ENCODE measurements at regions not wholly inside any gene's neighbourhood (a gene's known extent, or its start where the extent isn't known, plus 50 kb on each side); places are given as distances from the start of the nearest gene placed in this dataset.

DNA sequence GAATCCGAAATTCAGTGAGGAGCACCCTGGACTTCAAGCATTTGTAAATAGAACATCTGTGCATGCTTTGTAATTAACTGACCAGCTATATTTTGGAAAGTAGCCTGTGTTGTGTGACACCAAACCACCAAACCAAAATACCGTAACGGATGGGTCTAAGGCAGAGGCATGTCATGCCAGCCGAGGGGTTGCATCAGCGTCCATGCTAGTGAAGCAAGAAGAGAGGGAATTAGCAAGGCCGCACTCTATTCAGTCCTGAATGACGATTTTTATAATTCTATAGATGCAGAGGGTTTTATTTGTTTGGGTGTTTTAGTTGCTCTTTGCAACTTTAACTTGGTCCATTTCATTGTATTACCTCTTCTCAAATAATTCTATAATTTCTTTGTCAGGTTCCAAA is 116.8 kb upstream of the SMYD2 start:
- TF ChIP-seq POLR2AphosphoS5 (IDR thresholded peaks at IDR 0.05), result no peak
- TF ChIP-seq POLR2A (IDR thresholded peaks at IDR 0.05; ENCODE audit: low read depth), result no peak
- TF ChIP-seq, protein P1, sequence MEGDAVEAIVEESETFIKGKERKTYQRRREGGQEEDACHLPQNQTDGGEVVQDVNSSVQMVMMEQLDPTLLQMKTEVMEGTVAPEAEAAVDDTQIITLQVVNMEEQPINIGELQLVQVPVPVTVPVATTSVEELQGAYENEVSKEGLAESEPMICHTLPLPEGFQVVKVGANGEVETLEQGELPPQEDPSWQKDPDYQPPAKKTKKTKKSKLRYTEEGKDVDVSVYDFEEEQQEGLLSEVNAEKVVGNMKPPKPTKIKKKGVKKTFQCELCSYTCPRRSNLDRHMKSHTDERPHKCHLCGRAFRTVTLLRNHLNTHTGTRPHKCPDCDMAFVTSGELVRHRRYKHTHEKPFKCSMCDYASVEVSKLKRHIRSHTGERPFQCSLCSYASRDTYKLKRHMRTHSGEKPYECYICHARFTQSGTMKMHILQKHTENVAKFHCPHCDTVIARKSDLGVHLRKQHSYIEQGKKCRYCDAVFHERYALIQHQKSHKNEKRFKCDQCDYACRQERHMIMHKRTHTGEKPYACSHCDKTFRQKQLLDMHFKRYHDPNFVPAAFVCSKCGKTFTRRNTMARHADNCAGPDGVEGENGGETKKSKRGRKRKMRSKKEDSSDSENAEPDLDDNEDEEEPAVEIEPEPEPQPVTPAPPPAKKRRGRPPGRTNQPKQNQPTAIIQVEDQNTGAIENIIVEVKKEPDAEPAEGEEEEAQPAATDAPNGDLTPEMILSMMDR (IDR thresholded peaks at IDR 0.05), result no peak

Data from esophagus muscularis mucosa (tissue), 3 donors.